ENCODE measurements at regions not wholly inside any gene's neighbourhood (a gene's known extent, or its start where the extent isn't known, plus 50 kb on each side); places are given as distances from the start of the nearest gene placed in this dataset.

DNA sequence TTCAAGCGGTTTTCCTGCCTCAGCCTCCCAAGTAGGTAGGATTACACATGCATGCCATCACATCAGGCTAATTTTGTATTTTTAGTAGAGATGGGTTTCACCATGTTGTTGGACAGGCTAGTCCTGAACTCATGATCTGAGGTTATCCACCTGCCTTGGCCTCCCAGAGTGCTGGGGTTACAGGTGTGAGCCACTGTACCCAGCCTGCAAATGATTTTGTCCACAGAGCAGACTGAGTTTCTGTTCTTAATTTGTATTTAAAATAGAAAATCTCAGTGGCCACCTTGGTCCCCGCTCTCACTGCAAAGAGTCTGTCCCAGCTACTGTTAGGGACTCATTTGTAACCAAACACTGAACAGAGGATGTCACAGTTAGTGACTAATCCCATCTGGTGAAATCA is 415.7 kb upstream of the RBFOX1 start:
- DNase-seq: no peak

DNA sequence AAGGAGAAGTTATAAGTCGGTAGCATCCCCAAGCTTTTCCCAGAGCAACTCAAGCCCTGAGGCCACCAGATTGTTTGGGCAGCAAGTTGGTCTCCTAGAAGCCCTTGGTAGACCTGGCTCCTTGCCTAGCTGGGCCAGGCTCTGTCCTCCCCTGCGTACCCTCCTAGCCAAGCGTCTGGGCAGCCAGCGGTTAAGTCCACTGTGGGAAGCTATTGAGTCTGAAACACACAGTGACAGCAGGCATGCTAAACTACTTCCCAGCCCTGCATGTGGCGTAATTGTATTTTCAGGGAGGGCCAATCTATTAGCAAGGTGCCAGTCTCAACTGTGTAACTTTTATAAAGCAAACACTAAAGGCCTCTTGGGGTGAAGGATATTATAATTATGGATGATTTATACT is 419.1 kb upstream of the RBFOX1 start:
- DNase-seq: no peak

DNA sequence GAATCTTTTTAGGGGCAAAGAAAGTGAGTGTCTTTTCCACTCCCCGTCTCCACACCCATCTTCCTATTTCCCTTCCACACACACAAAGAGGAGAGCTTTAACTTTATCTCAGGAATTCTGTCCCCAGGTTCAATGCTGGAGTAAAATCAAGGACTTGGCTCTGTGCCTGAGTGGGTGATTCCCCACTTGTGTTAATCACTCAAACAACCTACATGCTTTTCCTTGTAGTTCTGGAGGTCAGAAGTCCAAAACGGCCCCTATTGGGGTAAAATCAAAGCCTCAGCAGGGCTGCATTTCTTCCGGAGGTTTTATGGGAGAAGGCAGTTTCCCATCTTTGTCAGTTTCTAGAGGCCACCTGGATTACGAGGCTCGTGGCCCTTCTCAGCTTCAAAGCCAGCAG is 422.3 kb upstream of the RBFOX1 start:
- no peak for DNase-seq

DNA sequence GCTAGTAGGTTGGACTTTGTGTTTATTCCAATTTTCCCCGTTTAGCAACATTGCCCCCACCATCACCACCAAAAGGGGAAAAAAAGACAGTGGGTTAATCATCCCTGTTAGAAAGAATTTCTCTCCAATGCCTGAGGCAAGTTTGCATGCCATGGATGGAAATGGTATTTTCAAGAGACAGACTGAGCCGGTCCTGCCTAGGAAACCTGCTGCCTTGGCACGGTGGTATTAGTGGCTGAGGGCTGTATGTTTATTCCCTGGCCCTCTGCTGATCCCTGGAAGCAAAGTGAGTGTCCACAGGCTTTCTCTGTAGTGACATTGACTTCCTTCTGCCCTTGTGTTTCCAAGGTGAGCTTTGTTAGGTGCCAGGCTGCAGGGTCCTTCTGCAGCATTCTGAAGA is 427.0 kb upstream of the RBFOX1 start:
- DNase-seq: no peak

DNA sequence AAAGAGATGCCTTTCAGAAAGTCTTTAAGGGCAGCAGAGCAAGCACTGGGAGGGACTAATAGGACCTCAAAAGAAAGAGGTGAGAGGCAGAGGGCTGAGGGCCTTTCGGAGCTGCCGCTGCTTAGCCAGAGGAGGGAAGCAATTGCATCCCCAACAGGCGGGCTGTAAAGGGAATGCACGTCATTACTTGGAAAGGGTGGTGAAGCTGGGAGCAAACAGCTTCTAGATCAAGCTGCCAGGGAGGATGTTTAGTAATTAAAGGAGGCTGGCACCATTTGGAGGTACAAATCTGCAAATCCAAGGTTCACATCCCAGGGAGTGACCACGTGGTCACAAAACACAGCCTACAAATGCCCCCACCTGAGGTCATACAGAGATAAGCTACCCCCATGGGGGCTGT is 429.0 kb upstream of the RBFOX1 start:
- no peak for DNase-seq

DNA sequence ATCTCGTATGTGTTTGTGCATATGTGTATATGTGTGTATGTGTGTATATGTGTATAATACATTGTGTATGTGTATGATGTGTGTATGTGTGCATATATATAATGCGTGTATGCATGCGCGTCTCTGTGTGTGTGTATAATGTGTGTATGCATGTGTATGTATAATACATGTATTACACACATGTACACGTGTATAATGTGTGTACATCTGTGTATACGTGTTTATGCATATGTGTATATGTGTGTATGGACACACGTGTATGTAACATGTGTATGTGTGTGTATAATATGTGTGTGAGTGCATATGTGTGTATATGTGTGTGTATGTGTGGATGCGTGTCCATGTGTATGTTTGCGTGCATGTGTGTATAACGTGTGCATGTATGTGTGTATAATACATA is 433.7 kb upstream of the RBFOX1 start:
- DNase-seq: no peak

DNA sequence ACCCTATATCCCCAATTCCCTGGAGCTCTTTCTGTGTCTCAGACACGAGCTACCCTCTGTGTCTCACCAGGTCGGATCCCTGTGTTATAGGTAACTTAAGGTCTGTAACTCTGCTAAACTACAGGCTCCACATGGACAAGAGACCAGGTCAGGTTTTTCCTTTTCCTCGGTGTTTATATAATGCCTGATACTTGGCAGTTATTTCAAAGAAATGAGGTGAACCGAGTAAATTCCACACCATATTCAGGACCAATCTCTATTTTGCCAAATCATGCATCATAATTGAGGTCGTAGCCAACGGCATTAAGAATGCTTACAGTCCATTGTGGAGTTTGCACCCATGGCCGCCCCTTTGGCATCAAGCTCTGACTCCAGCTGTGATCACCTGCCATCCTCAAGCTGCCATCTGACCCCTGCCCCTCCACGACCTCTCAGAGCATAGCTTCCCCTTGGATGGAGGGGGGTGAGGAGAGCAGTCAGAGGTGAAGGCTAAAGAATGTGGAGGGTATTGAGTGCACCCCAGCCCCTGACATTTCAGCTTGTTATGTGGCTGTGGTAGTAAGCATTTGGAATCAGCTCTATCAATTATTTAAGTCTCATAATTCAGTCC is 434.7 kb upstream of the RBFOX1 start:
- no peak for DNase-seq

DNA sequence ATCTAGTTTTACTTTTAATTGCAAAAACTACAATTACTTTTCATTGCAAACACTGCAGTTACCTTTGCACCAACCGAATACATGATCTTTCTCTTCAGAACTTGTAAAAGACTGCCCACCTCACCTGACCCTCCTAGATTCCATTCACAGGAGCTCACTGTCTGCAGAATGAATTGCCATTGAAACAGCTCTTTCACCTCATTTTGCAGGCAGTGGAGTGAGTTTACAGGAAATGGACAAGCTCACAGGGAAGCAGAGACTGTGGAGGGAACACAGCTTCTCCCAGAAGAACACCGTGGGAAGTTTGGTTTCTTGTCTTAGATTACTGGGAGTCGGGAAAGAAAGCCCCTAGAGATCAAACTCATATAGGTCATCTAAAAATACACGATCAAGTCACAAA is 439.7 kb upstream of the RBFOX1 start:
- no peak for DNase-seq

DNA sequence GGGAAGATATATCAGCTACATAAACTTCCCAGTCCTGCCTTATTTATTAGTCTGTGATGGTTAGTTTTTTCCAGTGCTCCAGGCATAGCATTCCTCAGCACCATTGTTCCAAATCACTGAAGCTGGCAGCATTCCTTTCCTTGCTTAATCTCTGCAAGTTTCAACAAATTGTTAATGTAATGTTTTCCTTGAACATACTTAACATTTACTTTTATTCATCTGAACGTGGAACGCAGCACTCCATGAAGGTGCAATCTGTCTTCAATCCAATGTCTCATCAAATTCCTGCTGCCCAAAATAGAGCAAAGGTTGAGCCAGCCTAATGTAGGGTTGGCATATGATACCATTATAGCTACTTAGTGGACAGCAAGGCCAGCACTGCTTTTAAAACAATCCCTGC is 441.1 kb upstream of the RBFOX1 start:
- no peak for DNase-seq

DNA sequence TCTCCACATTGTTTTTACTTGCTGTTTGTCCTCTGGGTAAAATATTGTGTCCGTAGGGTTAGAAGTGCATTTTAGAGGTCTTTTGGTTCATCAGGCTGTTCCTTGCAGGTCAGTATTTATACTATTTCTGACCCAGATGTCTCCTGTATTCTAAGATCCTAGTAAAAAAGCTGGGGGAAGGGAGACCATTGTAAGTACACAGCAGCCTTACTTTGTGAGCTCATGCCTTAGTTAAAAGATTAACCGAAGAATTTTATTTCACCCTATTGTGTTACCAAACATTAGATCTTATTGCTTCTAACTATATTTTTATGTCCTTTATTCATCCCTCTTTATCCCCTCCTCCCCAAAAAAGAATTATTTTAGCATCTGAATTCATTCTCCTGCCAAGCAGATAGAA is 444.1 kb upstream of the RBFOX1 start:
- no peak for DNase-seq

DNA sequence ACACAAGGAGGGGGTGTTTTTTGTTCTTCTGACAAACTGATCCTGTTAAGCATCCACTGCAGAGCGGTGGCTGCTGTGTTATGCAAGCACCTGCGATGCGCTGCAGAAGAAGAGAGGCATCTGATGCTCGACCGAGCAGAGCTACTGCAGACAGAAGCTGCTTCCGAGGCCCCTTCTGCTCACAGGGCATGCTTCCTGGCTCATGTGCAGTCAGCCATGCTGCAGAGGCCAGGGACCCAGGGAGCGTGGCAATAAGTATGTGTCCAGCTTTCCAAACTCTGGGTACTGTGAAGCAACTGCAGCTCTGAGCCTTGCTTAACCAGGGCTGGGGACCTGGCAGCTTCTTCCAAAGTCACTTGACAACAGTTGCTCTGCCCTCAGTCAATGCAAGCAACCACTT is 448.6 kb upstream of the RBFOX1 start:
- DNase-seq: no peak

DNA sequence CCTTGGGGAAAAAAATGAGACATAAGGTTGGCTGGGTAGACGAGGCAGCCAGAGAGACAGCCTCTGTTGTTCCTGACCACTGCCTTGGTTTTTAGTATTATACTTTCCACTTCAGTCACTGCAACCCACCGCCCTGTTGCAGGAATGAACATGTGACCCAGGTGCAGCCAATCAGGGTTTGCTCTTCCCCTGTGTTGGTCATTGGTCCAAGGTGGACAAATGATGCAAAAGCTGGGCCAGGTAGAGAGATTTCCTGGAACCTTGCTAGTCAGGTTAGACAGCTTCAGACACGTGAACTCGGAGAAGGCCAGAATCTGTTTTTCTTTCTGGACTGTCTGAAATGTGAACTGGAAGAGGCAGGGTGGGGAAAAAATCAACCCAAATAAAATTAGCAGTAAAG is 452.4 kb upstream of the RBFOX1 start:
- DNase-seq: no peak

DNA sequence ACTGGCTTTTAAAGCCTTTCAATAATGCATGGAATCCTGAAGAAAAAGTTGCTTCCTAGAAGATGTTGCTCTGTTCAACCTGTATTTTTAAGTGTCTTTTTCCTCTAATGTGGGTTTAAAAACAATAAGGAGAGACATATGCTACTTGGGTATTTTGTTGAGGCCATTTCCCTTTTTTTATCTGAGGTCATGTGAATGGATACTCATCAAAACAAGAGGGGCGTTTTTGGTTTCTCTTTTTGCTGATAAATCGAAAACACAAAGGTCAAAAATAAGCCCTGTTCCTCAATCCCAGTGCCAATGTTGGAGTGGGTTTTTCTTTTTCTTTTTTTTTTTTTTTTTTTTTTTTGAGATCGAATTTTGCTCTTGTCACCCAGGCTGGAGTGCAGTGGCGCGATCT is 468.0 kb upstream of the RBFOX1 start:
- DNase-seq: no peak

DNA sequence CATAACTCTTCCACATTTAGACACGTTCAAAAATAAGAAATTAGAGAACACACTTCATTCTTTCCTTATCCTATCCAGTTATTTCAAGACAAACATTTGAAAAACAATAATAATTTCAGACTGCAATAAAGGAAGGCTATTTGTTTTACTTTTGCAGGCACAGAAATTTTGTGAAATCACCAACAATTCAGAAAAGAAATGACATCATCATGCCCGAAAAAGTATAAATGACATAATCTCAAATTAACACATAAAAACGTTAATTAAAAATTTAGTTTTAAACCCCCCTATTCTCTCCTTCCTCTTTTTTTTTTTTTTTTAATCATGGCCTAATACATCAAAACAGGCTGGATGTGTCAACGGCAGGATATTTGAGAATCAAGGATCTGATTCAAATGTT is 468.4 kb upstream of the RBFOX1 start:
- no peak for DNase-seq

DNA sequence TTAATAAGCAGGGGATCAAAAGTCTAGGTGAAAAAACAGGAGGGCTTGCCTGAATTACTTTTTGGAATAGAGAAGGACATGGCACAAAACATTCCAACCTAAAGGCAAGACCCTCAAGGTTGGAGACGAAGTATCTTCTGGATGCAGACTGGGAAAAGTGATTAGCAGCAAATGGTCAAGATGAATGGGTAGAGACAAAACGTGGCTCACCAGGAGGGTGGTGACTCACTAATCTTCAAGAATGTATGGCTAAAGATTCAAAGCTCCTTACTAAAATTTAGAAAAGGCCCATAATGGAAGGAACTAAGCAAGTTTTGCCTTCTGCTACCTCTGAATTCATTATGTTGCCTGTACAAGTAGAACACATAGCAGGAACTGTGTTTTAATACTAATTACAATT is 469.5 kb upstream of the RBFOX1 start:
- no peak for DNase-seq

DNA sequence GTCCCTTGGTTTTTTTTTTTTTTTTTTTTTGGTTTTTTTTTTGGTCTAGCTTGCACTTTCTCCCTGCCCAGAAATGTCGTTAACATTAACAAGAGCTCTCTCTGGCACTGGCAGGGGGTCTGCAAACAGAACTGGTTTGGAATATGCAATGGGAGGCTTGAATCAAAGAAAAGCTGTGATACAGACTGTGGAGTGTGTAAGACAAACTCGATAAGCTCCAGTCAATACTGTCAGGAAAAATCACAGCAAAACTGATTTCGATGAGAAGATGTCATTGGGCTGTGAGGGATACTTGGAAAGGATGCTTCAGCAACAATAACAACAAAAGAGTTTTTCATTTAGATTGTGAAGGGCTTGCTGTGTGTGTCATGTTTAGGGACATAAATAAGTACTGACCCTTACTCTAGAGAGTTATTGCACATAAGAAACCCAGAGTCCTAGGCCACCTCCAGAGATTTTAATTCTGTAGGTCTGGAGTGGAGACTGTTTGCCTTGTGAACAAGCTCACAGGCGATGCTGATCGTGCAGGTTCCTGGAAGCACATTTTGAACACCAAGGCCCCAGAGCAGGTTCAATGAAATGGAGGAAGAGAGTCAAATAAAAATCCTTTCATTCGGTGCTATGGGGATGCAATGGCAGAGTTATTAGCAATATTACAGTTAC is 470.7 kb upstream of the RBFOX1 start:
- DNase-seq: no peak

DNA sequence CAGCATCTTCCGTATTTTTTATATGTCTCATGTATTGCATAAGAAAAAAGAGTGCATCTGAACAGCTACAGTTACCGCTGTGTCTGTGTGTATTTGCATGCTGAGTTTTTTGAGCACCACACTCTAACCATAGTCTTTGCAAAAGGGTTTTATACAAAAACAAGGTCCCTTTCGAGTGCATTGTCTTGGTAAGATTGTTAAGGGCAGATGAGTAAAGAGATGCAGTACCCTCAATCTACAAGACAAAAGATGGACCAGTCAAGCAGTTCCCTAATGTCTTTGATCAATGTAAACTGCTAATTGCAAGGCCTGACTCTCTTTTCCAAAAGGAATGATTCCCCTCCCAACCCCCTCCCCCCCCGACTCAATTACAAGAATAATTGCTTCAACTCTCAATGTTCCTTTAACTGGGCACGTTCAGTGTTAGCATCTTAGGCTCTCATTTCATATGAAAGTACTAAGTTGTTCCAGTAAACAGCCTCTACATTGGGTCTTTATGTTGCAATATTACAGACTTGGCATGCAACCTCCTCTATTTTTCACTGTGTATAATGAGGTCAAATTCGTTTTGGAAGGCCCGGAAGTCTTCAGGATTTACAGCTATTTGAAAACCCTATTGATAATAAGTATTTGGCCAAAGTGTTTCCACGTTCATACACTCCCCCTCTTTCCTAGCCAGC is 471.4 kb upstream of the RBFOX1 start:
- DNase-seq: no peak

DNA sequence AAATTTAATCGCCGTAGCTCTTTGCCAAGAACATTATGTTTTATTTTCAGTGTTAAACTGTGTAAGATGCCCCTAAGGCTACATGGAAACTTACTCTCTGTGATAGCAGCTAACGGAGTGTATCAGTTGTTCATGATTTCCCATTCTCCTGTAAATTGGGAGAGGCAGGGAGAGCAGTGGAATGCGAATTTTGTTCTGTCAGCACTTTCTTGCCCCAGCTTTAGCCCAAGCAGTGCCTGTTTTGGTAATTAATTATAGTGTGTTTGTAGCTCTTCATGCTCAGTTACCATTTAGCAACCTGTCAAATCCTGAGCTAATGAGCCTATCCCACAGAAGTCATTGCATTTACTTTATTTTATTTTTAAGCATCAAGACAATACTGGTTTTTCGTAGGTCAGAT is 475.1 kb upstream of the RBFOX1 start:
- no peak for DNase-seq

DNA sequence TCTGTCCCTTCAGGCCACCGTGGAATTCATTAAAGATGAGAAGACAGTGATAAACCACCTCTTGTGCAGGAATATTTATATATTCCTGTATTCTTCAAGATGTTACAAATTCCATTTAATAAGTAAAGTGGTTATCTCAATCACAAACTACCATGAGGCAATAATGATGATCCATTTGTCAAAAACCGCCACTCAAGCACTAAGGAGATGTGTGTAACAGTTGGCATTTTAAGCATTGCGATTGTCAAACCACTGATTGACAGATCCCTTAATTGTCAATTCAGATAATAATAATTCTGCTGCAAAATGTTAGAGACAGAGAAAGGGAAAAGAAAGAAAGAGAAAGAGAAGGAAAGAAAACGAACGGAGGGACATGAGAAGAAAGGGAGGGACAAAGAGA is 476.1 kb upstream of the RBFOX1 start:
- no peak for DNase-seq

DNA sequence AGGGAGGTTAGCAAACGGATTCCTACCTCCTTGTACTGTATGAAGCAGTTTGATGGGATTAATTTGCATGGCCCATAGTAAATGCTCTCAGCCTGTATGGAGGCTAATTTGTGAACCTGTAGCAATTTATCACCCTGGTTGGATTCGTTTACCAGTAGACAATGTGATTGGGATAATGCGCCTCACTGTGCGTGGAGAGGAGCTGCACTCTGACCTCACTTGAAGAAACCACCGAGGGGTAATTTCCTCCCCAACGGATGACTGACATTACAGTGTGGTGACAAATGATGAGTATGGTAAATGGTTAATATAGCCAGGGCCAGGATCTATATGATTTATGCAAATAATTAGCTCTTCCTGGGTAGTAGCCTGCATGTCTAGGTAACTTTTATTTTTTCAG is 479.1 kb upstream of the RBFOX1 start:
- no peak for DNase-seq

DNA sequence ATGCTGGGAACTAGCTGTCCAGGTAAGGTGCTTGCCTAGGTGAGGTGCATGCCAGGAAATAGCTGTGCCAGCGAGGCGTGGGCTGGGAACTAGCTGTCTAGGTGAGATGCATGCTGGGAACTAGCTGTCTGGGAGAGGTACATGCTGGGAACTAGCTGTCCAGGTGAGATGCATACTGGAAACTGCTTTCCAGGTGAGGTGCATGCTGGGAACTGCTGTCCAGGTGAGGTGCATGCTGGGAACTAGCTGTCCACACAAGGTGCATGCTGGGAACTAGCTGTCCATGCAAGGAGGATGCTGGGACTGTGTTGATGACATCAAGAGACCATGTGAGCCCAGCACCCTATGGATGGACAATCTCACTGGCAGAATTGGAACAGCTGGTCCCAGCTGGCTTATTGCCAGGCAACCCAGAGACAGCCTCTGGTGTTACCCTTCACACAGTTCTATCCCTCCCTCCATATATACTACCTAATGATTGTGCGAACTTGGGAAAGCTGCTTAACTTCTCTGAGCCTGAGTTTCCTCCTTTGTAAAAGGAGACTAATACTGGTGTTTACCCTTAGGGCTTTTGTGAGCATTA is 479.9 kb upstream of the RBFOX1 start:
- DNase-seq: no peak

DNA sequence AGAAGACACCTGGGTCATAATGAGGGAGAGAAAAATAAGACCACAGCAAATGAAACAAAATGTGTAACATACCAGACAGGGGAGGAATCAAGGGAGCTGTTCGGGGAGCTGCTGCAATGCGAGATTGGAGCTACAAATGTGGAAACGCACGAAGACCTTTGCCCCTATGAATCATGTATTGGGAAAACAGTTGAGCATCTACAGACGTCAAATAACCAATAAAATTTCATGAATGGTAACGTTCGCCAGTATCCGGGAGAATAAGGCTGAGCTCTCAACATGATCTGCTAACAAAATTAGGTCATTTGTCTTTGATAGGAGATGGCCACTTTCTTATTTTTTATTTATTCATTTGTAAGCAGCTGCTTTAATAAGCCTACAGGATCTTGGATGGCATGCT is 486.2 kb upstream of the RBFOX1 start:
- no peak for DNase-seq

DNA sequence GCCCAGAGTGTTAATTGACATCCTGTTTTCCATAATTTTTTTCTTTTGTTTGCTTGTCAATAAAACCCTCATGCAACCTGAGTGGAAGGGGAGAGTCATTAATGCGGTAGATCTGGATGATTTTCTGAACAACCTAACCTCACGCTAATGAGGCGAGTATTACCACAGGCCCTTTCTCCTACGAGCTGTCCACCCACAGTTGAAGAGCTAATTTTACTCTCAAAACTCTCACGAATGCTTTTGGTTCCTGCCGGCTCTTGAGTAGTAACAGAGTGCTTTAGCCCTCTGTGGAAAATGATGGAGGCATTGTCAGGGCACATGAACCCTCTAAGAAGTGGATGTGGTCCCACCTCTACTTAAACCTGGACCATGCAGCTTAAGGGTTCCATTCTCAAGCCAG is 491.3 kb upstream of the RBFOX1 start:
- no peak for DNase-seq

DNA sequence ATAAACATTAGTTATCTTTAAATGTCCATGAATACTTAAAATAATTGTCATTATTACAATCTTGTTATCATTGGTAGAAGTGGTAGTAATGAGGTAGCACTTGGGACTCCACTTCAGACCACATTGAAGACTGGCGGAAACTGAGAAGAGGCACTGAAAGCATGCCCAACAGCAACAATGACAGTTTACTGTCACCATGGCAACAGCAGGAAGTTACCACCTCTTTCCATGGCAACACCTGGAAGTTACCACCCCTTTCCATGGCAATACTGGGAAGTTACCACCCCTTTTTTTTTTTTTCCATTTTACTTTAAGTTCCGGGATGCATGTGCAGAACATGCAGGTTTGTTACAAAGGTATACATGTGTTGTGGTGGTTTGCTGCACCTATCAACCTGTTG is 494.9 kb upstream of the RBFOX1 start:
- DNase-seq: no peak

Measured in effector CD4-positive, alpha-beta T cell (primary cell).